Right lobe of liver (tissue), 6 donors: ENCODE measurements at regions not wholly inside any gene's neighbourhood (a gene's known extent, or its start where the extent isn't known, plus 50 kb on each side); places are given as distances from the start of the nearest gene placed in this dataset.

Source experiments
- ATAC-seq, 4 donors: fragments of 200-7000 bp; cut with Tn5 transposase; one replicate each; pipeline ENCODE4 v1.9.1; 2020; ENCODE audit warnings: mild to moderate bottlenecking in 4 of 4, moderate library complexity in 4 of 4
- DNase-seq, 3 donors: peaks; one replicate each; pipeline ENCODE4 v3.0.0-alpha.2; 2020
- H3K27ac ChIP-seq, 3 donors: fragments of 200-600 bp; one replicate each; pipeline ENCODE4 v1.8.0; 2022
- H3K27me3 ChIP-seq, 2 donors: fragments of 200-600 bp; one replicate each; pipeline ENCODE4 v1.8.0; 2022
- H3K36me3 ChIP-seq, 4 donors: fragments of 200-600 bp; sonication (generic) in 1 of 4; one replicate each; pipeline versions ENCODE4 v1.5.1 to v1.8.0; 2017 to 2022; ENCODE audit warnings: control low read depth in 1 of 4
- H3K4me1 ChIP-seq, 4 donors: fragments of 200-600 bp; sonication (generic) in 1 of 4; one replicate each; pipeline versions ENCODE4 v1.5.1 to v1.8.0; 2017 to 2022; ENCODE audit warnings: control low read depth in 1 of 4
- H3K4me3 ChIP-seq, 3 donors: fragments of 200-600 bp; one replicate each; pipeline ENCODE4 v1.8.0; 2022
- H3K9me3 ChIP-seq, 4 donors: fragments of 200-600 bp; sonication (generic) in 1 of 4; one replicate each; pipeline versions ENCODE4 v1.5.1 to v1.8.0; 2017 to 2022; ENCODE audit warnings: control low read depth in 1 of 4
- POLR2A ChIP-seq: fragments of 450-650 bp; IDR thresholded peaks from one replicate; pipeline ENCODE4 v1.6.1; 2017; ENCODE audit warnings: antibody characterized with exemption, mild to moderate bottlenecking
- WGBS: methylation state at CpG from one replicate; pipeline ENCODE4 v1.1.6; 2018; ENCODE audit warnings: low coverage, low lambda C conversion rate; ENCODE audit not compliant: insufficient coverage; ENCODE audit errors: missing lambda C conversion rate; 5-methylcytosine and 5-hydroxymethylcytosine counted together
- intact Hi-C, 2 donors: fragments of 100-400 bp; cut with DNase I; formaldehyde crosslinking; loops; one replicate each; pipeline versions ENCODE4 v1.11.2 to v1.14.1; 2022
- TF ChIP-seq, protein P1 (sequence below), 4 donors: fragments of 200-600 bp in 3 of 4; fragments of 450-650 bp in 1 of 4; IDR thresholded peaks; one replicate each; pipeline versions ENCODE4 v1.5.1 to v1.8.0; 2016 to 2022; ENCODE audit warnings: antibody characterized with exemption in 4 of 4, mild to moderate bottlenecking in 2 of 4
- donor health status: DM: no; HTN: yes; CAD: no.
- donor health status: DM: no; HTN: no; CAD: no.
- donor health status: DM: no; HTN: no; CAD: no.
- donor health status: DM: no; HTN: yes; CAD: no.
- donor health status: DM: no; HTN: yes; CAD: no.

DNA sequence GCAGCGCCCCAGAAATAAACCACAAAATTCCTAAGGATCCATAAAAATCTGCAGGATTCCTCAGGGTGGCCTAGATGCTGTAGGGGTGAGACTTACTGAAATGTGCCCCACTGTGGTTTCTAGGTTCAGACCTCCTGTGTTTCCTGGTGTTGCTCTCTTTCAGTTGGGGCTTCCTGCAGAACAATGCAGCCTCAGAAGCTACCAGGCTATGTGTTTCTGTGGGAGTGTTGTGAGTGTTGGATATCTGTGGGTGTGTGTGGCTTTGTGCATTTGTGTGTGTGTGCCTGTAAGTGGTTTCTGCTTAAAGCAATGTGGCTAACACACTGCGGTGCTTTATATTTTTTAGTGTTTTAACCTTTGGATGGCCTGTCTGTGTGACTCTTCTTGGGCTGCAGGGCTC, 277.6 kb downstream of the TSPY10 start:
- no peaks in the 10 kb centered on the region for H3K9me3 ChIP-seq
- TF ChIP-seq, protein P1, sequence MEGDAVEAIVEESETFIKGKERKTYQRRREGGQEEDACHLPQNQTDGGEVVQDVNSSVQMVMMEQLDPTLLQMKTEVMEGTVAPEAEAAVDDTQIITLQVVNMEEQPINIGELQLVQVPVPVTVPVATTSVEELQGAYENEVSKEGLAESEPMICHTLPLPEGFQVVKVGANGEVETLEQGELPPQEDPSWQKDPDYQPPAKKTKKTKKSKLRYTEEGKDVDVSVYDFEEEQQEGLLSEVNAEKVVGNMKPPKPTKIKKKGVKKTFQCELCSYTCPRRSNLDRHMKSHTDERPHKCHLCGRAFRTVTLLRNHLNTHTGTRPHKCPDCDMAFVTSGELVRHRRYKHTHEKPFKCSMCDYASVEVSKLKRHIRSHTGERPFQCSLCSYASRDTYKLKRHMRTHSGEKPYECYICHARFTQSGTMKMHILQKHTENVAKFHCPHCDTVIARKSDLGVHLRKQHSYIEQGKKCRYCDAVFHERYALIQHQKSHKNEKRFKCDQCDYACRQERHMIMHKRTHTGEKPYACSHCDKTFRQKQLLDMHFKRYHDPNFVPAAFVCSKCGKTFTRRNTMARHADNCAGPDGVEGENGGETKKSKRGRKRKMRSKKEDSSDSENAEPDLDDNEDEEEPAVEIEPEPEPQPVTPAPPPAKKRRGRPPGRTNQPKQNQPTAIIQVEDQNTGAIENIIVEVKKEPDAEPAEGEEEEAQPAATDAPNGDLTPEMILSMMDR (IDR thresholded peaks at IDR 0.05), result no peak
- TF ChIP-seq POLR2A, result no peak
- H3K36me3 ChIP-seq, result no peaks in the 10 kb centered on the region
- intact Hi-C loops, result no loop called here
- no peak for DNase-seq
- no peak for ATAC-seq
- no peaks in the 10 kb centered on the region for H3K4me1 ChIP-seq
- H3K27me3 ChIP-seq, result no peaks in the 10 kb centered on the region
- H3K4me3 ChIP-seq, result no peak overlapping the region
- no peak overlapping the region for H3K27ac ChIP-seq
- WGBS, result no CpG with 5 or more reads among the region's 2 CpGs
